ENCODE measurements at regions not wholly inside any gene's neighbourhood (a gene's known extent, or its start where the extent isn't known, plus 50 kb on each side); places are given as distances from the start of the nearest gene placed in this dataset.

DNA sequence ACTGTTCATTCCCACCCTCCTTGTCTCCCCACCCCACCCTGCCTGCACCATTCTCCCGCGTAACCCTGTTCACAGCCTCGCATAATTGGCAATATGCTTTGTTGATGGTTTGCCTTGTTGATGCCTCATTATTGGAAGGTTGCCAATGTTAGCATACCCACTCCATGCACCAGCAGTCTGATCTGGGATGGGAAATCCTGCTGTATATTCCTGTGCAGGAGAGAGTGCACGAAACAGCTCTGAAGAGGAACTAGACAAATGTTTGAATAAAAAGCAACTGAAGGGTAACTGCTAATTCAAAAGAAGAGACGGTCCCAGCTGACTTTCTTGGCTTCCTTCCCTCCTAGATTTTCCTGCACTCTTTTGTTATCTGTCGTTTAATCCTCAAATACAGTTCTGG is 271.7 kb upstream of the TLE4 start:
- TF ChIP-seq BHLHE40 (IDR thresholded peaks at IDR 0.05; ENCODE audit: borderline replicate concordance) (no peak), NFRKB (IDR thresholded peaks at IDR 0.05) (no peak), SUZ12 (IDR thresholded peaks at IDR 0.05) (no peak), SP1 (IDR thresholded peaks at IDR 0.05) (no peak), ARNT (IDR thresholded peaks at IDR 0.05) (no peak), FOXM1 (IDR thresholded peaks at IDR 0.05; ENCODE audit: borderline replicate concordance) (no peak), ELF4 (IDR thresholded peaks at IDR 0.05) (no peak), FOXA1 (IDR thresholded peaks at IDR 0.05) (no peak), LEF1 (IDR thresholded peaks at IDR 0.05; ENCODE audit: borderline replicate concordance) (no peak), HDGF (IDR thresholded peaks at IDR 0.05; ENCODE audit: borderline replicate concordance) (no peak), TARDBP (IDR thresholded peaks at IDR 0.05) (no peak), FOXK2 (IDR thresholded peaks at IDR 0.05) (no peak), ZNF384 (IDR thresholded peaks at IDR 0.05) (no peak)
- TF ChIP-seq, protein P1, sequence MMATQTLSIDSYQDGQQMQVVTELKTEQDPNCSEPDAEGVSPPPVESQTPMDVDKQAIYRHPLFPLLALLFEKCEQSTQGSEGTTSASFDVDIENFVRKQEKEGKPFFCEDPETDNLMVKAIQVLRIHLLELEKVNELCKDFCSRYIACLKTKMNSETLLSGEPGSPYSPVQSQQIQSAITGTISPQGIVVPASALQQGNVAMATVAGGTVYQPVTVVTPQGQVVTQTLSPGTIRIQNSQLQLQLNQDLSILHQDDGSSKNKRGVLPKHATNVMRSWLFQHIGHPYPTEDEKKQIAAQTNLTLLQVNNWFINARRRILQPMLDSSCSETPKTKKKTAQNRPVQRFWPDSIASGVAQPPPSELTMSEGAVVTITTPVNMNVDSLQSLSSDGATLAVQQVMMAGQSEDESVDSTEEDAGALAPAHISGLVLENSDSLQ (IDR thresholded peaks at IDR 0.05) = no peak
